ENCODE measurements at regions not wholly inside any gene's neighbourhood (a gene's known extent, or its start where the extent isn't known, plus 50 kb on each side); places are given as distances from the start of the nearest gene placed in this dataset.
"Not testable (repeated sequence)": the region's sequence is repeated elsewhere in the genome, so short reads cannot be mapped to it uniquely, and the experiment has no call there.

GRCh38 chr4:189589201-189589600, 351.5 kb upstream of the FRG1 start:
- H2BK12ac ChIP-seq (ENCODE audit: low read length in 2 of 2); H3K4me3 ChIP-seq (ENCODE audit: insufficient read depth in 1 of 2, low read depth in 1 of 2, low read length in 2 of 2); H2BK5ac ChIP-seq (ENCODE audit: low read depth, low read length, poor library complexity, severe bottlenecking); H3K36me3 ChIP-seq (ENCODE audit: control insufficient read depth in 1 of 2, insufficient read depth in 2 of 2, low read depth in 1 of 2, low read length in 2 of 2); H3K79me1 ChIP-seq (replicated peaks; ENCODE audit: low read length, poor library complexity, severe bottlenecking); H2BK15ac ChIP-seq (ENCODE audit: low read depth, poor library complexity, severe bottlenecking); H4K91ac ChIP-seq (ENCODE audit: low read length); H3K9ac ChIP-seq (ENCODE audit: low read length); H3K4ac ChIP-seq (ENCODE audit: low read depth in 1 of 2, low read length in 2 of 2); H3K4me2 ChIP-seq (ENCODE audit: low read length, poor library complexity, severe bottlenecking); H3K23ac ChIP-seq (ENCODE audit: low read length in 2 of 2); H3K4me1 ChIP-seq (ENCODE audit: control insufficient read depth, insufficient read depth, low read depth, low read length); H2AK5ac ChIP-seq (ENCODE audit: low read length, severe bottlenecking); H2AFZ ChIP-seq (ENCODE audit: low read depth, low read length); H3K27ac ChIP-seq (ENCODE audit: low read length, poor library complexity, severe bottlenecking); H2BK120ac ChIP-seq (ENCODE audit: low read depth, low read length); H3K14ac ChIP-seq (ENCODE audit: low read length in 2 of 2); DNase-seq; H3K27me3 ChIP-seq (ENCODE audit: control insufficient read depth in 1 of 2, insufficient read depth in 1 of 2, low read length in 2 of 2); H3K9me3 ChIP-seq (ENCODE audit: control insufficient read depth, low read length); H3K18ac ChIP-seq (ENCODE audit: low read depth in 1 of 2, low read length in 2 of 2); H4K8ac ChIP-seq (ENCODE audit: low read length): not testable (repeated sequence)
- 90% methylated on average over 4 of the region's 12 CpGs for WGBS

GRCh38 chr4:189592890-189593289, 347.8 kb upstream of the FRG1 start:
- Histone ChIP-seq H3K14ac (ENCODE audit: low read length in 2 of 2) (no peak overlapping the region), H2BK120ac (ENCODE audit: low read depth, low read length) (no peak overlapping the region), H3K79me1 (replicated peaks; ENCODE audit: low read length, poor library complexity, severe bottlenecking) (no peaks in the 10 kb centered on the region), H3K4me2 (ENCODE audit: low read length, poor library complexity, severe bottlenecking) (no peak overlapping the region), H3K4me1 (ENCODE audit: control insufficient read depth, insufficient read depth, low read depth, low read length) (no peaks in the 10 kb centered on the region), H3K27me3 (ENCODE audit: control insufficient read depth in 1 of 2, insufficient read depth in 1 of 2, low read length in 2 of 2) (no peaks in the 10 kb centered on the region), H3K9ac (ENCODE audit: low read length) (no peak overlapping the region), H3K9me3 (ENCODE audit: control insufficient read depth, low read length) (peaks cover 12% of the 10 kb centered on the region), H3K23ac (ENCODE audit: low read length in 2 of 2) (no peak overlapping the region), H4K91ac (ENCODE audit: low read length) (no peak overlapping the region), H2BK12ac (ENCODE audit: low read length in 2 of 2) (no peak overlapping the region), H3K27ac (ENCODE audit: low read length, poor library complexity, severe bottlenecking) (no peak overlapping the region), H2BK15ac (ENCODE audit: low read depth, poor library complexity, severe bottlenecking) (no peak overlapping the region), H3K18ac (ENCODE audit: low read depth in 1 of 2, low read length in 2 of 2) (no peak overlapping the region), H4K8ac (ENCODE audit: low read length) (no peak overlapping the region), H2AFZ (ENCODE audit: low read depth, low read length) (no peak overlapping the region), H3K4ac (ENCODE audit: low read depth in 1 of 2, low read length in 2 of 2) (no peak overlapping the region), H2BK5ac (ENCODE audit: low read depth, low read length, poor library complexity, severe bottlenecking) (no peak overlapping the region), H3K4me3 (ENCODE audit: insufficient read depth in 1 of 2, low read depth in 1 of 2, low read length in 2 of 2) (no peak overlapping the region), H3K36me3 (ENCODE audit: control insufficient read depth in 1 of 2, insufficient read depth in 2 of 2, low read depth in 1 of 2, low read length in 2 of 2) (no peaks in the 10 kb centered on the region), H2AK5ac (ENCODE audit: low read length, severe bottlenecking) (no peak overlapping the region)
- 72% methylated on average over 3 of the region's 5 CpGs for WGBS
- DNase-seq, result no peak

- H2BK15ac ChIP-seq (ENCODE audit: low read depth, poor library complexity, severe bottlenecking), result no peak overlapping the region
- no peak for DNase-seq
- peaks cover 14% of the 10 kb centered on the region for H3K9me3 ChIP-seq (ENCODE audit: control insufficient read depth, low read length)
- H3K18ac ChIP-seq (ENCODE audit: low read depth in 1 of 2, low read length in 2 of 2), result no peak overlapping the region
- H3K79me1 ChIP-seq (replicated peaks; ENCODE audit: low read length, poor library complexity, severe bottlenecking), result no peaks in the 10 kb centered on the region
- H3K36me3 ChIP-seq (ENCODE audit: control insufficient read depth in 1 of 2, insufficient read depth in 2 of 2, low read depth in 1 of 2, low read length in 2 of 2), result no peaks in the 10 kb centered on the region
- no peak overlapping the region for H2BK5ac ChIP-seq (ENCODE audit: low read depth, low read length, poor library complexity, severe bottlenecking)
- no peak overlapping the region for H2BK12ac ChIP-seq (ENCODE audit: low read length in 2 of 2)
- no peak overlapping the region for H3K14ac ChIP-seq (ENCODE audit: low read length in 2 of 2)
- no peak overlapping the region for H2AFZ ChIP-seq (ENCODE audit: low read depth, low read length)
- no peak overlapping the region for H3K23ac ChIP-seq (ENCODE audit: low read length in 2 of 2)
- no peak overlapping the region for H3K9ac ChIP-seq (ENCODE audit: low read length)
- H4K8ac ChIP-seq (ENCODE audit: low read length), result no peak overlapping the region
- H3K27ac ChIP-seq (ENCODE audit: low read length, poor library complexity, severe bottlenecking), result no peak overlapping the region
- no peak overlapping the region for H3K4ac ChIP-seq (ENCODE audit: low read depth in 1 of 2, low read length in 2 of 2)
- no peaks in the 10 kb centered on the region for H3K27me3 ChIP-seq (ENCODE audit: control insufficient read depth in 1 of 2, insufficient read depth in 1 of 2, low read length in 2 of 2)
- no peaks in the 10 kb centered on the region for H3K4me1 ChIP-seq (ENCODE audit: control insufficient read depth, insufficient read depth, low read depth, low read length)
- no peak overlapping the region for H3K4me3 ChIP-seq (ENCODE audit: insufficient read depth in 1 of 2, low read depth in 1 of 2, low read length in 2 of 2)
- H2AK5ac ChIP-seq (ENCODE audit: low read length, severe bottlenecking), result no peak overlapping the region
- WGBS, result 73% methylated on average over 6 of the region's 8 CpGs
- no peak overlapping the region for H2BK120ac ChIP-seq (ENCODE audit: low read depth, low read length)
- no peak overlapping the region for H4K91ac ChIP-seq (ENCODE audit: low read length)
- no peak overlapping the region for H3K4me2 ChIP-seq (ENCODE audit: low read length, poor library complexity, severe bottlenecking)
Observed at GRCh38 chr4:189597341-189597740, 343.3 kb upstream of the FRG1 start.

GRCh38 chr4:189600264-189600663, 340.4 kb upstream of the FRG1 start:
- Histone ChIP-seq H3K18ac (ENCODE audit: low read depth in 1 of 2, low read length in 2 of 2) (no peak overlapping the region), H2BK15ac (ENCODE audit: low read depth, poor library complexity, severe bottlenecking) (no peak overlapping the region), H2AFZ (ENCODE audit: low read depth, low read length) (no peak overlapping the region), H4K91ac (ENCODE audit: low read length) (peak overlapping the region; percentile 18), H3K36me3 (ENCODE audit: control insufficient read depth in 1 of 2, insufficient read depth in 2 of 2, low read depth in 1 of 2, low read length in 2 of 2) (no peaks in the 10 kb centered on the region), H4K8ac (ENCODE audit: low read length) (peak overlapping the region; percentile 60), H3K4me3 (ENCODE audit: insufficient read depth in 1 of 2, low read depth in 1 of 2, low read length in 2 of 2) (no peak overlapping the region), H2AK5ac (ENCODE audit: low read length, severe bottlenecking) (no peak overlapping the region), H3K27ac (ENCODE audit: low read length, poor library complexity, severe bottlenecking) (no peak overlapping the region), H3K14ac (ENCODE audit: low read length in 2 of 2) (no peak overlapping the region), H2BK120ac (ENCODE audit: low read depth, low read length) (no peak overlapping the region), H3K79me1 (replicated peaks; ENCODE audit: low read length, poor library complexity, severe bottlenecking) (no peaks in the 10 kb centered on the region), H3K9ac (ENCODE audit: low read length) (no peak overlapping the region), H2BK12ac (ENCODE audit: low read length in 2 of 2) (no peak overlapping the region), H3K4ac (ENCODE audit: low read depth in 1 of 2, low read length in 2 of 2) (no peak overlapping the region), H3K4me2 (ENCODE audit: low read length, poor library complexity, severe bottlenecking) (no peak overlapping the region), H2BK5ac (ENCODE audit: low read depth, low read length, poor library complexity, severe bottlenecking) (no peak overlapping the region), H3K9me3 (ENCODE audit: control insufficient read depth, low read length) (peaks cover 10% of the 10 kb centered on the region), H3K23ac (ENCODE audit: low read length in 2 of 2) (no peak overlapping the region), H3K27me3 (ENCODE audit: control insufficient read depth in 1 of 2, insufficient read depth in 1 of 2, low read length in 2 of 2) (no peaks in the 10 kb centered on the region), H3K4me1 (ENCODE audit: control insufficient read depth, insufficient read depth, low read depth, low read length) (no peaks in the 10 kb centered on the region)
- 83% methylated on average over 6 of the region's 6 CpGs for WGBS
- DNase-seq, result no peak
